DOHH2 (cell line): ENCODE measurements at regions not wholly inside any gene's neighbourhood (a gene's known extent, or its start where the extent isn't known, plus 50 kb on each side); places are given as distances from the start of the nearest gene placed in this dataset.

ENCODE experiments used
- H3F3A ChIP-seq: fragments of 200-600 bp; sonication (generic), shearing (Covaris generic); 2 replicates; pipeline ENCODE4 v1.6.0; 2016; ENCODE audit warnings: antibody characterized with exemption, mild to moderate bottlenecking; ENCODE audit not compliant: control insufficient read depth, insufficient read depth
- H3K27ac ChIP-seq: fragments of 200-600 bp; sonication (generic); 2 replicates; pipeline ENCODE4 v1.5.1; 2014; ENCODE audit warnings: low read depth, mild to moderate bottlenecking, low read length, moderate library complexity
- H3K27me3 ChIP-seq: fragments of 200-600 bp; sonication (generic); 2 replicates; pipeline ENCODE4 v1.6.1; 2014; ENCODE audit warnings: mild to moderate bottlenecking, low read length, mixed read lengths; ENCODE audit not compliant: control insufficient read depth
- H3K36me3 ChIP-seq: fragments of 200-600 bp; sonication (generic); 2 replicates; pipeline ENCODE4 v1.6.1; 2014; ENCODE audit warnings: mild to moderate bottlenecking, low read length, moderate library complexity, mixed read lengths; ENCODE audit not compliant: control insufficient read depth
- H3K4me1 ChIP-seq: fragments of 200-600 bp; sonication (generic); 2 replicates; pipeline ENCODE4 v1.6.1; 2014; ENCODE audit warnings: mild to moderate bottlenecking, low read length, mixed read lengths; ENCODE audit not compliant: control insufficient read depth
- H3K4me2 ChIP-seq: fragments of 200-600 bp; sonication (generic); 2 replicates; pipeline ENCODE4 v1.6.0; 2014; ENCODE audit warnings: mild to moderate bottlenecking, low read length, moderate library complexity
- H3K4me3 ChIP-seq: fragments of 200-600 bp; sonication (generic); 2 replicates; pipeline ENCODE4 v1.5.1; 2014; ENCODE audit warnings: mild to moderate bottlenecking, low read length, mixed read lengths
- H3K79me2 ChIP-seq: fragments of 200-600 bp; sonication (generic); 2 replicates; pipeline ENCODE4 v1.6.1; 2014; ENCODE audit warnings: mild to moderate bottlenecking, low read length, mixed read lengths; ENCODE audit not compliant: control insufficient read depth
- H3K9me2 ChIP-seq: fragments of 200-600 bp; sonication (generic); replicated peaks from 2 replicates; pipeline ENCODE4 v1.6.1; 2014; ENCODE audit warnings: mild to moderate bottlenecking, low read length, mixed read lengths; ENCODE audit not compliant: control insufficient read depth
- H3K9me3 ChIP-seq: fragments of 200-600 bp; sonication (generic); 2 replicates; pipeline ENCODE4 v1.6.1; 2014; ENCODE audit warnings: antibody characterized with exemption, low read length, mixed read lengths; ENCODE audit not compliant: control insufficient read depth, insufficient read depth
- H4K20me1 ChIP-seq: fragments of 200-600 bp; sonication (generic); 2 replicates; pipeline ENCODE4 v1.6.0; 2014; ENCODE audit warnings: low read depth, mild to moderate bottlenecking, antibody characterized with exemption, low read length, moderate library complexity; ENCODE audit not compliant: control insufficient read depth, insufficient read depth
- CTCF ChIP-seq: fragments of 200-600 bp; sonication (generic); IDR thresholded peaks from one replicate; pipeline ENCODE4 v1.5.1; 2014; ENCODE audit warnings: antibody characterized with exemption, mild to moderate bottlenecking, low read depth, low read length; ENCODE audit not compliant: poor library complexity, severe bottlenecking
- EZH2phosphoT487 ChIP-seq: fragments of 200-600 bp; sonication (generic); IDR thresholded peaks from 2 replicates; pipeline ENCODE4 v1.6.1; 2017; ENCODE audit warnings: borderline replicate concordance, mild to moderate bottlenecking, antibody characterized with exemption, low read length, moderate library complexity, mixed read lengths

GRCh38 chr18:4631239-4631638 is 176.1 kb upstream of the DLGAP1 start:
- Histone ChIP-seq H3K27ac (no peak overlapping the region), H3K4me2 (no peak overlapping the region), H3F3A (no peaks in the 10 kb centered on the region), H3K79me2 (no peaks in the 10 kb centered on the region), H4K20me1 (no peaks in the 10 kb centered on the region), H3K36me3 (no peaks in the 10 kb centered on the region), H3K4me3 (no peak overlapping the region), H3K9me2 (no peaks in the 10 kb centered on the region), H3K27me3 (no peaks in the 10 kb centered on the region), H3K9me3 (peaks cover 3% of the 10 kb centered on the region; the same call in 1 of the 2 replicates), H3K4me1 (peaks cover 4% of the 10 kb centered on the region)
- TF ChIP-seq EZH2phosphoT487 (no peak), CTCF (no peak)

- Histone ChIP-seq H3F3A (no peaks in the 10 kb centered on the region), H3K4me1 (no peaks in the 10 kb centered on the region), H3K4me2 (no peak overlapping the region)
Measured at GRCh38 chr18:4605212-4605611, 150.1 kb upstream of the DLGAP1 start.

GRCh38 chr18:4603955-4604354 is 148.8 kb upstream of the DLGAP1 start:
- Histone ChIP-seq H3K79me2 (no peaks in the 10 kb centered on the region), H3F3A (no peaks in the 10 kb centered on the region), H3K9me3 (no peaks in the 10 kb centered on the region), H3K4me3 (no peak overlapping the region), H4K20me1 (no peaks in the 10 kb centered on the region), H3K36me3 (no peaks in the 10 kb centered on the region), H3K27me3 (no peaks in the 10 kb centered on the region), H3K4me1 (no peaks in the 10 kb centered on the region), H3K27ac (no peak overlapping the region), H3K9me2 (no peaks in the 10 kb centered on the region), H3K4me2 (no peak overlapping the region)
- TF ChIP-seq CTCF (no peak), EZH2phosphoT487 (no peak)

More at GRCh38 chr18:4605212-4605611, 150.1 kb upstream of the DLGAP1 start:
- no peak overlapping the region for H3K4me3 ChIP-seq
- no peaks in the 10 kb centered on the region for H4K20me1 ChIP-seq
- TF ChIP-seq EZH2phosphoT487, result no peak
- H3K36me3 ChIP-seq, result no peaks in the 10 kb centered on the region
- no peak overlapping the region for H3K27ac ChIP-seq
- no peaks in the 10 kb centered on the region for H3K9me2 ChIP-seq
- H3K79me2 ChIP-seq, result no peaks in the 10 kb centered on the region
- no peaks in the 10 kb centered on the region for H3K9me3 ChIP-seq
- no peaks in the 10 kb centered on the region for H3K27me3 ChIP-seq

- Histone ChIP-seq H3F3A (no peaks in the 10 kb centered on the region), H3K36me3 (no peaks in the 10 kb centered on the region)
Measured at GRCh38 chr18:4599312-4599711, 144.2 kb upstream of the DLGAP1 start.

More at GRCh38 chr18:4599312-4599711, 144.2 kb upstream of the DLGAP1 start:
- Histone ChIP-seq H3K4me1 (no peaks in the 10 kb centered on the region), H3K4me2 (no peak overlapping the region), H3K79me2 (no peaks in the 10 kb centered on the region), H3K9me2 (no peaks in the 10 kb centered on the region), H3K9me3 (no peaks in the 10 kb centered on the region), H3K4me3 (no peak overlapping the region), H4K20me1 (no peaks in the 10 kb centered on the region), H3K27ac (no peak overlapping the region), H3K27me3 (no peaks in the 10 kb centered on the region)
- TF ChIP-seq CTCF (no peak), EZH2phosphoT487 (no peak)
